GM21367 (cell line): ENCODE measurements at regions not wholly inside any gene's neighbourhood (a gene's known extent, or its start where the extent isn't known, plus 50 kb on each side); places are given as distances from the start of the nearest gene placed in this dataset.
"Not testable (repeated sequence)": the region's sequence is repeated elsewhere in the genome, so short reads cannot be mapped to it uniquely, and the experiment has no call there.

Source experiments
- ATAC-seq: cut with Tn5 transposase; IDR thresholded peaks from one replicate; pipeline ENCODE4 v1.9.1; 2021; ENCODE audit not compliant: unreplicated experiment

DNA sequence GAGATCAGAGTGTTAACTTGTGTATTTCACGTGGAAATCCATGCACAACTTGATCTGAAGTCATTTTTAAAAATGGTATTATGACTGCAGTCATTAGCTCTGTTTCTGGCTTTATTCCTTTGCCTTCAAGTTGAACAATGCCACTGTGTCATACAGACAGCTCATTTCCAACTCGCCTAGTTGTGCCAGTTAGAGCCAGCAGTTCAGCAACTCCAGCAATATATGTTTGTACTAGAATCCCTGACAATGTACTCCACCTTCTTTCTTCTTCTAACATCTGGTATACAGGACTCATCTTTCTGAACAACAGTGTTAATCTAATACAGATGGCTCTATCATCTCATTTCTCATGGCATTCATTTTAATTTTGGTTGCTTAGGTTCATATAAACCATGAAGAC, 418.3 kb upstream of the POU3F2 start:
- no peak for ATAC-seq

DNA sequence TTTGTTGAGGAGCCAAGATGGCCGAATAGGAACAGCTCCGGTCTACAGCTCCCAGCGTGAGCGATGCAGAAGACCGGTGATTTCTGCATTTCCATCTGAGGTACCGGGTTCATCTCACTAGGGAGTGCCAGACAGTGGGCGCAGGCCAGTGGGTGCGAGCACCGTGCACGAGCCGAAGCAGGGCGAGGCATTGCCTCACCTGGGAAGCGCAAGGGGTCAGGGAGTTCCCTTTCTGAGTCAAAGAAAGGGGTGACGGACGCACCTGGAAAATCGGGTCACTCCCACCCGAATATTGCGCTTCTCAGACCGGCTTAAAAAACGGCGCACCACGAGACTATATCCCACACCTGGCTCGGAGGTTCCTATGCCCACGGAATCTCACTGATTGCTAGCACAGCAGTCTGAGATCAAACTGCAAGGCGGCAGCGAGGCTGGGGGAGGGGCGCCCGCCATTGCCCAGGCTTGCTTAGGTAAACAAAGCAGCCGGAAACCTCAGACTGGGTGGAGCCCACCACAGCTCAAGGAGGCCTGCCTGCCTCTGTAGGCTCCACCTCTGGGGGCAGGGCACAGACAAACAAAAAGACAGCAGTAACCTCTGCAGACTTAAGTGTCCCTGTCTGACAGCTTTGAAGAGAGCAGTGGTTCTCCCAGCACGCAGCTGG, 417.7 kb upstream of the POU3F2 start:
- ATAC-seq = not testable (repeated sequence)

DNA sequence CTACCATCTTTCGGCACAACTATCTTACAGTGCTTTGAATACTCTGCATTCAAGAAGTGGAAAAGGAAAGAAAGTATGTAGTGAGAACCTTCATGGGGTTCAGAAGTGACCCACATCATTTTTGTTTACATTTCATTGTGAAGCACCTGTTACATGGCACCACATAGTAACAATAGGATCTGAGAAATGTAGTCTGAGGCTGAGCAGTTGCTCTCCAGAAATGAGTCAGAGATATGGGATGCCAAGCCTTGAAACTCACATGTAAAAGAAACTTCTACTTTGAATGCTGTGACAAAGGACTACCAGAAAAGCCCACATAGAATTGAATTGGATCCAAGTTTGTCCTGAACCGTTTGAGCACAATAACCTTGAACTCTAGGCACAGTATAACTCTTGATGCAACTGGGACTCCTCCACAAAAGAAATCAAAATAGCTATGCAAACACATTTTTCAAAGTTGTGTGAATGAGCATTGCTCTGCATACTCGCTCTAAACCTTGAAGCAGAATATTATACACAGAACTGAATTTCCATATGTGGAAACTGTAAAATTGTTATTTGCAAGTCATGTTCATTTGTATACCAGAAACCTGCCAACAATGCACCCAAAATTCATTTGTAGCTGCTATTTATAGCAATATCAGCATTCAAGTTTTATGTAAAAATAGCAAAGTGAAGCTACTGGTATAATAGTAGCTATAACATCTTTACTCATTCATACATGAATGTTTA, 400.9 kb upstream of the POU3F2 start:
- peak; percentile 81 for ATAC-seq

DNA sequence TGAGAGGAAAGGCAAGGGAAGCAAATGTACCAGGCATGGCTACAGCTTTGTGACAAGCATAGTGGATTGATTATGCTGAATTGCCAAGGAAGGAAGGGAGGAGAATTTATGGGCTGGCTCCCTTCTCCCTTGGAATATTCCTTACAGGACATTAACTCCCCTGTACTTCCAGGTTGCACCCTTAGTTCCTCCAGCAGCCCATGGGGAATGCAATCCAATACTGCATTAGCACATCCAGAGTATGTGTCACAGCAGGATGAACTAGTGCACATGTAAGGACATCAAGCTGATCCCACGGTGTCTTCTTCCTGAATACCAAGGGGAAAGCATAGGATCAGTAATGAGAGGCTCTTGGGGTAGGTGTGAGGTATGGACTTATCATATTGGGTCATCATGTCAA, 390.7 kb upstream of the POU3F2 start:
- no peak for ATAC-seq

DNA sequence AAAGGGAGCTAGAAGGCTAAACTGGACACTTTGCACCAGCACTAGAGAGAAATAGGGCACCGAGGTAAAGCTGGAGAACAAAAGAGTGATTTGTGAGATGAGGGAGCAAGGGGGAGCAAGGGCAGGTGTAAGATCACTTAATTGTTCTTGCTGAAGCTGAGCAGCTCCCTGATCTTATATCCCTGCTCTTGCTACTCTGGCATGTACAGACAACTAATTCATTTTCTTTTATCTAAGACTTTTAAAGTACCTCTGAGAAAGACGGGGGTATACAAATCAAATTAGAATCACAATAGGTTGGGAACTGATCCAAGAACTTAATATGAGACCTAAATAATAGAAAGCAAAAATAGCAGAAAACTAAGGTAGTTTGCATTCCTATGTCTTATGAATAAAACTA, 381.7 kb upstream of the POU3F2 start:
- no peak for ATAC-seq

DNA sequence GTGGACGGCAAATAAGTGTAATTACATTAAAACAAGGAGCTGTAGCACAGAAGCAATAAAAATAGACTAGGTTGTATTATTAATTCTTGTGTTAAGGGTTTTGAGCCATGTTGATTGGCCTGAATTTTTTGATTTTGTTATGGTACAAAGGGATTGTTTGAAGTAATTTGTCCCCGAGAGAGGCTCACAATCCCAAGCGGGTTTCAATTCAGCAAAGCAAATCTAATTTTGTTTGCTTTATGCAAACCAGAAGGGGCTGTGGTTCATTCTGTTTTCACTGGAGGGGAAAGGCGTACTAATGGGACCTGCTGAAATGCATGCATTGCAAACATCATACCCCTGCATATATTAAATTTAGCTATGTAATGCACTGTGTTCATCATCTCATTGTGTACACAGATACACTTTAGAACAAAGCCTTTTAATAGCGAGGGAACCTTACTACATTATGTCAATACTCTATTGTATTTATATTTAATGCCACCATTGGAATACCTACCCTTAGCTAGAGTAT, 379.5 kb upstream of the POU3F2 start:
- no peak for ATAC-seq

DNA sequence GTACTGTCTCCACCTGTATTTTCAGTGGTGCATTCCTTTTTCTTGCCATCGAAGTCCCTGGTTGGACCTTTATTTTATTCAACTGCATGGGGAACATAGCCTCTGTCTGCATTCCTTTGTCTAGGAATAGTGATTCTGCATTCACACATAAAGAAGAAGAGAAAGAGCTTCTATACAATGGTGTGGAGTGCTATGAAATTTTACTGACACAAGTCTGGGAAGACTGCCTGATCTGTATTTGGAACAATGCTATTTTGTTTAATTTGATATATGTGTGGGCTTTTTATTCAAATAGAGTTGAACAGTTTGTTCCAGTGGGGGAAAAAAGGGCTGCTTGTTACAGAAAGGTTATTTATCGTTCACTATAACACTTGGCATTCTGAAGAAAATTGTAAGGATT, 375.7 kb upstream of the POU3F2 start:
- ATAC-seq = no peak

DNA sequence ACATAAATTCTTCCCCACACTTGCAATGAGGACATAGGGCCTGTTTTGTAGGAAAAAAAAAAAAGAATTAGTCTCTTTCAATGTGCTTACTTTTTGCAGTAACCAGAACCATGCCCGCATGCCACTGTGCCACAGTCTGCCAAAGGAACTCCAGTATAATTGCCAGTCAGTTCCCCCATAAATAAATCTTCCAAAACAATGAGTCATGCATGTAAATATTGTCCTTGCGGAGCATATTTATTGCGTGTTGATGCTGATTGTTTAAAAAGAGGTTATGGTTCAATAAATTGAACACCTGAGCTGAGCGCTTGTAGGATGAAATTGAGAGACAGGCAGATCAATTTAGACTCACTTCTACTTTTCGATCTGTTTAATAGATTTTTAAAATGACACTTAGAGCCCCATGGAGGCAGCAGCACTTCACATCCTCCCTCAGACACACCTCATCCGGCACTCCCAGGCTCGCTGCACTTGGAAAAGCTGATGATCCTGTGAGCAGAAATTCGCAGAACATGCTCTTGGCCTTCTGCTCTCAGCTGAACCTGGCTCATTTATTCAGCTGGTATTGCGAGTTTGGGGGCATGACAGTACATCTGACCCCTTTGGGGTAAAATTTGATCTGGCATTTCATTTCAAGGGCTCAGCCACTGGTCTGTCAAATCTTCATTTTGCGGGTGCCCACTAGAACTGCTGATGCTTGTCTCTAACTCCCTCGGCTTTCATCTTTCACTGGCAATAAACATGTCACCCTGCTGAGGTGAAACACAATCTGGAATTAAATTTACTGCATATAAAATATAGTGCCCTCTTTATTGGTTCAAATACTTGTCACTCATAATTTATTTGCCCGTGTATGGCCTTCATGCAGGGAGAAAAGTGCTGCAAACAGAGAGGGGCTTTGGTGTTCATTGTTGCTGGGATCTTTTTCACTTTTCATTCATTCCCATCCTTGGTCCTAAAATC, 371.1 kb upstream of the POU3F2 start:
- no peak for ATAC-seq

DNA sequence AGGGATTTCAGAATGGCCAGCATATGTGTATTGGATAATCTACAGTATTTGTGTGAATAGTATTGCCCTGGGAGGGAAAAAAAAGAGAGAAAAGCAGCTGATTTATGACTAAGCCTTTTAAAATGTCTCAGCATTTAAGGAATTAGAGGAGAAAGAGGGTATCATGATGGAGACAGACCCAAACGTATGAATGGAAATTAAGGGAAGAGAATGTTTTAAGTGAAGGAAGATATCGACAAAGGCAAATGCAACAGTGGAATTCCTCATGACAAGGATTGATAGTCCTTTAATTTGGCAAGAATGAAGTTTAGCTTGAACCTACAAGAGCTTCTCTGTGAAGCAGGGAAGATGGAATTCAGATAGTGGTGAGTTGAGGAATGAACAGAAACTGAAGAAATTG, 367.3 kb upstream of the POU3F2 start:
- ATAC-seq = no peak

DNA sequence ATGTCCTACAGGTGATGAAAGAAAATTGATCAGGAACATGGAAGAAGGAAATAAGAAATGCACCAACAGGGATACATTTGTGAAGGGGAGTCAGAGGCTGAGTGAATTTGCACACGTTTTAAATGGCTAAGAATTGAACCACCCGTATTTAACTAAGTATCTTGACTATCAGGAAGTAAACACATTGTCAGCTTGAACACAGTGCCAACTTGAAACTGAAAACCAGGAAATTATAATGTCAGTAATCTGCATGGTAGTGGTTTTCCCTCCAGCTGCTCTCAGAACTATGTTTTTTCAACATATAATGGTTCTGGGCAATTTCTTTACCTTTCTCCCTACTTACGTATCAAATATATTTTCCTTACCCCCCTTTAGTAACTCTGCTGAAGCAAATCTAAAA, 366.5 kb upstream of the POU3F2 start:
- no peak for ATAC-seq

DNA sequence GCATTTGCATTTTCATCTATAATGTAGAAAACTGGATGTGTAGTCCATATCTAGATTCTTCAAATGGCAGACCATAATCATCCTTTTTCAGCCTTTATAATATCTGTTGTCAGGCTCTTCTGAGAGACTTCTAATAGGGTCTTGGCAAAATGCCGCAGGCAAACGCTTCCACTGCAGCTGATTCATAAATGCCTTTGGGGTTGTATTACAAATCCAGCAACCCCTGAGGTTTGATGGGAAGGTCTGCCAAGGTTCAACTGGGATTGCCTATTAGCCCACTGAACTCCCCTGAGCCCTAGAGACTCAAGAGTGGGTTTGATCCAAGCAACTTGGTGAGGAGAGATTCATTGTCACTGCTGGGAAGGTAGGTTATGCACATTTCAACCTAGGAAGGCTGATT, 365.2 kb upstream of the POU3F2 start:
- no peak for ATAC-seq

DNA sequence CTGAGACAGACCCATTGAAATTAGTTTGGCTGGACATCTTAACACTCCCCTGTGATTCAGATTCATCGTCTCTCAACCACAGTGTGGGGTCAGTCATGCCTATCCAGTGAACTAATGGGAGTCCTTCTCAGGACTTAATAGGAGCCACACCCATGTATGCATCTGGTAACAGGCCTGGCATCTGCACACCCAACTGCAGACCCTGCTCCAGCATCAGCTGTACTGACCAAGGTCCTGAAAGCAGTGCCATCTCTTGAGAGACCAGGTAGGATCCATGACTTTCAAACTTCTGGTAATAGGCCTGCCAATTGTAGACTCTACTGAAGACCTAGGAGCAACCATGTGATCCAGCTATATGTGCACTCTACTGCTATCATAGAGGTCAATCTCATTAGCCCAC, 363.6 kb upstream of the POU3F2 start:
- ATAC-seq = no peak

DNA sequence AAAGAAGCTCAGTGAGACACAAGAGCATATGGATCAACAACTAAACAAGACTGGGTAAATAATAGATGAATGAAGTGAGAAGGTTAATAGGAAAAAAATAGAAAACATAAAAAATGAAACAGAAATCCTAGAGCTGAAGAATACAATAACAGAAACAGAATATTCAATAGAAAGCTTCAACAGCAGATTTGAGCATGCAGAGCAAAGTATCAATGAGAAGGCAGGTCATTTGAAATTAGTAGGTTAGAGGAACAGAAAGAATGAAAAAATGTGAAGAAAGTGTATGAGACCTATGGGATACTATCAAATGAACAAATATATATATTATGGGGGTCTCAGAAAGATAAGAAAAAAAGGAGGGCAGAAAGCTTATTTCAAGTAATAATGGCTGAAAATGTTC, 362.9 kb upstream of the POU3F2 start:
- ATAC-seq = no peak

DNA sequence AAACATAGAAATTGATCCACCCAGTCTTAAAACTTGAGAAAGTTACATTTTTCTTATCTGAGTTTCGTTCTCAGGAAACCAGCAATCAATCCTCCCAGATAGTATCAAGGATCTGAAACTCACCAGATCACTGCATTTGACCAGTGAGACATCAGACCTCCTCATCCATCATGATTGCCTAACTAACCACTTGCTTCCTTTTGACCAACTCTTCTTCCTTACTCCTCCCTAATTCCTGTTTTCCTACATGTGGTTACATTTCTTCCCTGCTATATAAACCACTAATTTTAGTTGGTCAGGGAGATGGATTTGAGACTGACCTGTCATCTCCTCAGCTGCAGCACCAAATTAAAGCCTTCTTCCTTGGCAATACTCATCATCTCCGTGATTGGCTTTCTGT, 357.1 kb upstream of the POU3F2 start:
- ATAC-seq = no peak

DNA sequence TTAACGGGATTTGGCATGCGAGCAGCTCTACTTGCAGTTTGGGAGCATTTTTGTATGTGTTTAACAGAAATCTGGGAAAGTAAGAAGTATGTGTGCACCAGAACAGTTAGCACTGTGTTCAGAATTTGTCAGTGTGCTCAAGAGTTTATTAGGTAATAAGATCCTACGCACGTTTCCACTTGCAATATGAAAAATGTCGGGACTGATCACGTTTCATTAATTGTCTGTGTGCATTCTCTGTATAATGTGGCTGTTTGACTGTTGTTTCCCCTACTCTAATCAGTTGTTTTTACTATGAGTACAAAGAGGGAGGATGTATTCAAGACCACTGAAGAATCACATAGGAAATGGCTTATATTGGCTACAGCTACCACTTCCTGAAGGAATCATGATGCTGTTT, 349.7 kb upstream of the POU3F2 start:
- no peak for ATAC-seq

DNA sequence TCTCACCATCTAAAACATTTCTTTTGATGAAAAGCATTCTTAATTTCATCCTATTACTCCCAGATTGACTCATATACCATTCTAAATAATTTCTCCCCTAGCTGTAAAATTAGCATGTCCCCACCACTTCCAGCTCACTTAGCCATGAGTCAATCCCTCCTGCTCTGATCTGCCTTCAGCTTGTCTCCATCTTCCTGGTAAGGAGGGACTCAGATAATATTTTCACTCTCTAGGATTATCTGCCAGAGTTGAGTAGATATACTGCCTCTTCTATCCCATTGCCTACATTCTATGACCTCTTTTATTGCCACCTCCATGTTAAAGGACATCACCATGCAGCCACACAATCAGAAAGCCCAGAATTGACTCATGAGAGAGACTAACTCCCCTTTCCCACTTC, 348.8 kb upstream of the POU3F2 start:
- ATAC-seq = no peak

DNA sequence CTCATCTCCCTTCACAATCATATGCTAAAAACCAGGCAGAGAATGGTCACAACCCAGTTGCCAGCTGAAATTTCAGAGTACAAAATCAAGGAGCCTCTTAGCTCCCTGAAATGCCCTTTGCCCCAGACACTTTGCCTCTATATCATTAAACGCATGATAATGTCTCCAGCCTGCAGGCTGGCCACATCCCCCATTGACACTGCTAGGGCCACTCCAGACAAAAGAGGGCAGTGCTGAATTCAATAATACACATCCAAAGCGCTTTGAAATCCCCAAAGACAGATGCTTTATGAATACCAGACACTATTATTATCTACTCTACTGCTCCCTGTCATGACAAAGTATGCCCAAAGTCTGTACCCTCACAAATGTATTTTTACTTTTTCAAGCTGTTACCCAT, 348.3 kb upstream of the POU3F2 start:
- no peak for ATAC-seq

DNA sequence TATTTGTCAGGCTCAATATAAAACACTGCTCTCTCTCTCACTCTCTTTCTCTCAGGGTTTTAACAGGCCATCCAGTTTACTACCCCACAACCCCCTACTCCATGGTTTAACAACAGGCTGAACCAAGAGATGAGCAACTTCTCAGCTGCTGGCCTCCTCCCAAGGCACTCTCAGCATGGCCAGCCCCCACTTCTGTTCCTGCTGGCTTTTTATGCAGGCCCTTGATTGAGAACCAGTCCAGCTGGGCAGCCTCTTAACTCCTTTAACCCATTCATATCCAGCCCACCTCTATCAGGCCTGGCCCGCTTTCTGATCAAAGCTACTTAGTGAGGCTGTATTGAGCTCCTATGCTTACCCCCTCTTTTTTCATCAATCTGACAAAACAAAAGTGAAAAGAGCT, 346.8 kb upstream of the POU3F2 start:
- ATAC-seq = no peak

DNA sequence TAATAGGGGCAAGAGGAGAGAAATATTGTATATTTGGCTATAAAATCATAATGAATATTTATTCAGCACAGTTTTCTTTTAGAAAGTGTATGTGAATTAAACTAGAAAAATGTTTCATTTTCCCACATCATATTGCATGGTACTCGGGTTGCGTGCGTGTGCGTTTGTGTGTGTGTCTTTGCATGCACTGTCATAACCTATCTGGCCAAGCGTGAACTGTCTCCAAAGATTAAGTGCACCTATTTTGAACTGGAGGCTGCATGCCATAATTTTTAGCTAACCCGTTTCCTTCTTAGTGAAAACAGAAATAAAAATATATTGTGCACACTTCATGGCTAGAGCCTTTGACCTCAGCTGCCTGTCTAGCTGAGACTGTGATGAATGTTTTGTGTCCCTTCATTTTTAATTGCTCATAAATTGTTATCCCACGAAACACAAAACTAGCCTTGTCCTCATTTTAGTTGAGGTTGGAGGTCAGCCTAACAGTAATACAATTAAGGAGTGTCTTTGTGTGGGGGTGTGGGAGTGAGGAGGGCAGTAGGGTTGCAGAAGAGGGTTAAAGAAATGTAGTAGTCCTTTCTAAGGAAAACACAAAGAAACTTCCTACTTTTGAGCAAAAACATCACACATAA, 336.1 kb upstream of the POU3F2 start:
- ATAC-seq = no peak

DNA sequence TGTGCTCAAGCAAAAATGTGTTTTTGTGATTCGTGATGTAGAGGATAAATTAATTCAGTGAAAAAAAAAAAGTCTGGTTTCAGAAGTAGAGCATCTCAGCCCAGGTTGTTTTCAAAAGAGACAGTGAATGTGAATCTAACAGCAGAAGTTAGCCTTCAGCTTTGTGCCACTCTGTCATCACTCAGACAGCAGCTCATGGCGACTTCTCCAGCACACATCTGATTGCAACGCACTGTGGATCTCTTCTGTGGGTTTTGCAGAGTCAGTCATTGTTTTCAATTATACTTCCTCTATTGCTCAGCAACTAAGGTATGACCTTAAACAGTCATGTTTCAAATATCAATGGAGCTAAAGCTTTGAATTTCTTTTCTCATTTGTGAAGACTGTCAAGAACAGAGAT, 335.5 kb upstream of the POU3F2 start:
- ATAC-seq = no peak

DNA sequence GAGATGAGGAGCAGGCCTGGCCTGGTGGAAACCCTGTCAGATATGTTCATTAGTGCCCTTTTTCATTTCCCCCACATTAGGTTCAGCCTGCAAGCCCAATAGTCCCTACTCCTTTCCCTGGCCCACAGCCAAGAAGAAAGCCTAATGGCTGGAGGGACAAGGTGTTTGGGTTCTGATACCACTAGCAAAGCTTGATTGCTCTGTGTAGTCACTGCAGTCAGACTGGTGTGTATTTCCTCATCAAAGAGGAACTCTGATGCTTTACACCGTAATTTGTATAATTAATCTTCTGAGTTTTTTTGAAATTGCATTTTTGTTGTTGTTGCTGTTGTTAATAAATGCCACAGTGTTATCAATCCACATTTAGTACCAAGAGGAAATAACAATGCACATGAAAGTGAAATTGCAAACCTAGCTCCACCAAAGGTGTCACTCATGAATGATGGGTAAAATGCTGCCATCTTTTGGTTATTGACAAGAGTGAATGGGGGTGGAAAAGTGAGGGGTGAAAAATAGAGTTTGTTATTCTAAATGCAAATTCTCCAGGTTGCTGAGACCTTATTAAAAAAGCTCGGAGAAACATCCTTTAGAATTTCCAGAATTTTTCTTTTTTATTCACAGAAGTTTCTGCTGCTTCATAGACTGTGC, 320.2 kb upstream of the POU3F2 start:
- ATAC-seq = no peak
